Mesenteric fat pad (tissue), 1 donor: ENCODE measurements at regions not wholly inside any gene's neighbourhood (a gene's known extent, or its start where the extent isn't known, plus 50 kb on each side); places are given as distances from the start of the nearest gene placed in this dataset.

Experiments used
- DNase-seq: peaks from one replicate; pipeline ENCODE4 v3.0.0-alpha.2; 2020; ENCODE audit warnings: low spot score
- donor health status: DM: yes; HTN: yes; CAD: no.

- no peak for DNase-seq
Measured at GRCh38 chr3:117252208-117252607, 542.6 kb downstream of the TUSC7 start.

DNA sequence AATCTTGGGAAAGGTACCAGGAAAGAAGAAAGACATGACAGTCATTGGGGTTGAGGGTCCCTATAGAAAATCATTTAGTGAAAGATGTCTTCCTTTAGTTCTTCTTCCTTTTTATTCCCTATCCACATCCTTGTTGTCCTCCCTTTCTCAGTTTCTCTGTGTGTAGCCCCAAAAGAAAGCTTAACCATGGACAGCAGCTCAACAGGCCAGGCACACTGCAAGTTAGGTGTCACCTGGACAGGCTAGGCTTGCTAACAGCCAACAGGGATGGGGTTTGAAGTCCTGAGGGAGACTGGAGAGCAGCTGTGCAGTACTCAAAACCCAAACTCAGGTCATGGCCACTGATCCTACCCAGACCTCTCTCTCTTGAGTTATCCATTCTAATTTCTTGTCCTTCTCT is 543.1 kb downstream of the TUSC7 start:
- no peak for DNase-seq

DNA sequence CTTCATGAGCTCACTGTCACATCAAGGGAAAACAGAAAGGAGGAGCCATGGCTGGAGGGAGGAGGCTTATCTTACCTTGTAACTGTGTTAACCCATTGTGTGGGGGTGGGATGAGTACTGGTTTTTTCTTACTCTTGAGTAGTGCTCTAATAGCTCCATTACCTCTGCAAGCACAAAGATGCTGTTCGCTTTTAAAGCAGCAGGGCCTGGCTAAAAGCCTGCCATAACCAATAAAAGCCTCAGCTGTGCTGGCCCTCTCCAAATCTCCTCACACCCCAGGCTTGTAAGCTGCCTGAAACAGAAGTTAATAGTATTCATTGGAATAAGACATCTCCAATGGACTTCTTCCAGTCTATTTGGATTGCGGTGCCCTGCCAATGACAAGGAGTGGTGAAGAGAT is 544.1 kb downstream of the TUSC7 start:
- no peak for DNase-seq

DNA sequence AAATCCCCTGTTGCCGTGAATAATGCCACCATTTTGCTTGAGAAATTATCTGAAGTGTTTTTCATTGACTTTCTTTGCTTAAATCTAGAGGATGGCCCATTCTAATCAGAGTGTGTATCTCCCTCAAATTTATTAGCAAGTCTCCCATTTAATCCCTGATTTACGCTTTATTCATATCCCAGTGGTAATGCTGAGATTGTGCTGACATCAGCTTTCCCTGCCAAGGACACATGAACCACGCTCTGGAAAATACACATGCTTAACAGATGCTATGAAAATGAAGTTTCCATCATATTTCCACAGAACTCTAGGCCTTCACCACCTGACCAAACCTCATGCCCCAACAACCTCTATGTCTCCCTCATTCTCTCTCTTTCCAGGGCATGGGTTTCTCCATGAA is 545.4 kb downstream of the TUSC7 start:
- no peak for DNase-seq

DNA sequence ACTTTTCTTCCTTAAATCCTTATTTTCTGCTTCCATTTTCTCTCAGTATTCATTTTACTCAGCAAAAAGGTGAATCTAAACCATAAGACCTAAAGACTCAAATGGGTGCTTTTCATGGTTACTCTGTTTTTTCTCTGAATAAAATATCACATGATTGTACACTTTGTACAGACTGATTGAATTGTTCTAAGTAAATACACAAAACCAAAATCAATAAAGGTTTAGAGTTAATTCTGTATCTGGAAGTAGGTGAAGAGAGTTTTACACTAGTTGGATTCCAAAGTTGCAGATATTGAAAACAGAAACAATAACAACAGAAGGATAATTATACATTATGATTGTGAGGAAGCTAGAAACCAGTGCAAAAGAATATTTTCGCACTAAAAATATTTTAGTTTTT is 546.2 kb downstream of the TUSC7 start:
- no peak for DNase-seq

GRCh38 chr3:117261983-117262421 is 552.4 kb downstream of the TUSC7 start:
- no peak for DNase-seq

GRCh38 chr3:117263270-117263669 is 553.7 kb downstream of the TUSC7 start:
- no peak for DNase-seq

GRCh38 chr3:117263745-117264144 is 554.2 kb downstream of the TUSC7 start:
- no peak for DNase-seq

DNA sequence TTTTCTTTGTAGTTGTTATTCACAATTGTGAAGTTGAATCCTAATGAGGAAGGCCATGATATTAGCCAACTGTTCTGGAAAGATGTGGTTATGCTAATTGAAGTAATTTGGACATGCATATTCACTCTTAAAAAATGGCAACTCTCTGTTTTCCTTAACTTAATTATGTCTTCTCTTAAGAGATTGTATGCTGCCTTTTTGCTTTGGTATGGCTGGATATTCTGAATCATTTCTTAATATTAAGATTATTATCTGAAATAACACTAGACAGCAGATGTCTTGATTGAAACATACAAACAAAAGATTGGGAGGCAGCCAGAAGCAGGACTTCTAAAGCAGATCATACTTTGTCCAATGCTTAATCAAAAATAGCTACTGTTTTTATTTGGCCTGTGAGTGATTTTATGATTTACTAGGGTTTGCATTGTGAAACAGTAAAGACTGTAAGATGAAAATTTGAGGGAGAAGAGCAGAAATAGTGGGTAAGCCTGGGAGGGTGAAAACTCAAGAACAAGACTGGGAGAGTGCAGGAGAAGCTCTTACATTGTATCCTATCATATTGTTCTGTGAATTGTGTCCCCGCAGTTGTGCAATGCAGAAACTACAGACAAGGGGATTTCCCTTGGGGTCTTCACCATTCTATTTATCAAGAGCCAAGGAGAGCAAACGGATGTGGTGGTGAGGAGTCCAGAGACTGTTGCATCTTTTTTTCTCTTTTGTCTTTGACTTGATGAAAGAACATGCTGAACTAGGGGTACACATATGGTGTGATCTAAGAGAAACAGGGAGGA is 554.8 kb downstream of the TUSC7 start:
- no peak for DNase-seq

DNA sequence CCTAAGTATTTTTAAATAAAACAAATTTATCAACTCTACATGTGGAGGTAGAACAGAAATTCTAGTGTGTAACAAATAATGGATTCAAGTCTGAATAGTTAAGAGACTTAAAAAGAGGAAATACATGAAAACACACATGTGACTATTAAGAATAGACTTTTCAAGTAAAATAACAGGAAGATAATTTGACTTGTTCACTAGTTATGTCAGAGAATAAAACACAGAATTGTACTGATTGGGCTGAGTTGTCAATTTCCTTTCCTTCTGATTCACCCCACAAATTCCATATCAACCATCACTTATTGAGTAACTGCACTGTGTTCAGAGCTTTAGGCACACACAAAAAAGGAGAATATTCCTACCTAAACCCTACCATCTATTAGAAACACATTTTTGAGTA is 557.2 kb downstream of the TUSC7 start:
- DNase-seq: no peak

DNA sequence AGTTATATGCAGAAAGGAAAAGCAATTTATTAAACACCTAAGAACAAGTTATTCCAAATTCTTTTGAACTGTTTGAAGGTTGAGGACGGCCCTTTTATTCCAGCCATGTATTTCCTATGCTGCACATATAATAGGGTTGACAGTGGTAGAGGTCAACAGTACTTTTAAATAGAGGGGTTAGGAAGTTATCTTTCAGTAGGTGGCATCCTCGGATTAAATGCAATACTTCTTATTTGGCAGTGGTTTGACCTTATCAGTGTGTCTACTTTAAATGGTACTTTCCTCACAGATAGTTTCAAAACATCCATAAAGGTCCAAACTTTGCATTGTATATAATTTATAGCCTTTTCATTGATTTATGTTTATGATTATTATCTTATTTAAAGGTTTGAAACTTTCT is 558.7 kb downstream of the TUSC7 start:
- no peak for DNase-seq

- no peak for DNase-seq
Measured at GRCh38 chr3:117272274-117272673, 562.7 kb downstream of the TUSC7 start.

DNA sequence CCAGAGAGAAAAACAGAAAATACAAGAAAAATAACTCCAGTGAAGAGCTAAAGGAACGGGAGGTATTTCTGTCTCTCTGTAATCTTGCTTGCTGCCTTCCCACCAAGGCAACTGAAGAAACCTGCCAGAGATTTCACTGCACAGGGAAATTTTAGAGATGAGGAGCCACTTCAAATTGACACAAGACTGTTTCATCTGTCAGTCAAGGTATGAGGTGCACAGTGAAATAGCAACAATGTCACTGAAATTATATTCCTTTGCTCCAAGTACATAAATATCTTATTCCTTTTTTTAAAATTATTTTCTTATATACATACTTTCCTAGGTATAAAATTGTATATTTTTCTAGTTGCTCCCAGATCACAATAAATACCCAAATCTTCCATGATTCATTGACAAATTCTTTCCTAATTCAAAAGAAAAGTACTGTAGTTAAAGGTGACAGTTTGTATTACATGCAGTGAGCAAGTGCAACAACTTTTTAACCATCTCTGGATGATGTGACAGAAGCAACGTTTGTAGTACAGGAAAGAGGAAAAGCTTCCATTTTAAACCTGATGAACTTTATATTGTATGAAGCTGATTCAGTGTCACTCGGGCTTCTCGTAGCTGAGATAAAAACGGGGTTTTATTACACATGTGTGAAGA is 563.4 kb downstream of the TUSC7 start:
- DNase-seq: no peak

GRCh38 chr3:117277816-117278215 is 568.2 kb downstream of the TUSC7 start:
- no peak for DNase-seq

- no peak for DNase-seq
Measured at GRCh38 chr3:117278424-117279190, 569.0 kb downstream of the TUSC7 start.

DNA sequence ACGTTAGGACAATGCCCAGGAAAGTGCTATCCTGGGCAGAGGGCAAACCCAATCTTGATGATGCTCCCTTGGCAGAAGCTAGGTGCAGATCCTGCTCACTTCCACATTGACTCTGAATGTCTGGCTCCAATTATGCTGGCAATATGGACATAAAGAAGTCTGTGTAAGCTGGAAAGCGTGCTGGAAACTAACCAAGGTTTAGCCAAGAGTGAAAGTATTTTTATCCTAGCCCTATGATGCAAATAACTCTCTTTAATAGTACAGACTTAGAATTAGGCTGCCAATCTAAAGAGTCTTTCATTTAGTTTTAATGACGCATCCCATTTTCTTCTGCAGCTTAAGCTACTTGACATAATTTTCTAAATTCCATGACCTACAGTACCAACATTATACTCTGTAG is 571.8 kb downstream of the TUSC7 start:
- DNase-seq: no peak

GRCh38 chr3:117282566-117282965 is 573.0 kb downstream of the TUSC7 start:
- DNase-seq: no peak

GRCh38 chr3:117285737-117286136 is 576.2 kb downstream of the TUSC7 start:
- DNase-seq: no peak

DNA sequence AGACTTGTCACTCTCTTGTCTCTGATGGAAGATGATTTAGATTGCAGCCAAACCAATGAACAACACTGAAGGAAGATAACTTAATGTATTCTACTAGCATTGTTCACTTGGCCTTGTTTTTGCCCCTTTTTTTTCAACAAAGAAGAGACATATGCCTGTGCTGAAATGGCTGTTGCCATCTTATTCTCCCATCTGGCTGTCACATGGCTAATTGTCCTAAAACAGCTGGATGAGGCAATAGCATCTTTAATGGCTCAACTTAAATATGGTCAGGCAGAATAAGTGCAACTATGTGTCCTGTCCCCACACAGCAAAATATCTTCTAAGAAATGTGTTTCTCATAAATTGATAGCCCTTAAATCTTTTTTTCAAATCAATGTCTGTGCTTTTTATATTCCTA is 576.9 kb downstream of the TUSC7 start:
- DNase-seq: no peak

DNA sequence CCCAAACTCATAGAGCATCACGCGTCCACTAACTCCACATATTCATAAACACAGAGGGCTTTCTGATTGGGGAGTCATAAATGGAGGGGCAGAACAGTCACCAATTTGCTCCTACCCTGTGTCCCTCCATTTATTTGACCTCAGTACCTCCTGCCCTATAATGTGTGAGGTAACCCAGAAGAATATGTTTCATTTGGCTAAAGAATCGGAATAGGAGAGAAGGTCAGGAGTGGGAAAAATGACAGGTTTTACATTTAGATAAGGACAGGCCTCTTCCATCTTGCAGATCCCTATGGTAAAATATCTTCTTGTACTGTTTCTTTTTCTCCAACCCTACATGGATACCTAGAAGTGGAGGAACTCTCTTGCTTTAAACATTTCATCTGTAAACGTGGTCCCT is 578.0 kb downstream of the TUSC7 start:
- DNase-seq: no peak

- no peak for DNase-seq
Measured at GRCh38 chr3:117291476-117291875, 581.9 kb downstream of the TUSC7 start.

DNA sequence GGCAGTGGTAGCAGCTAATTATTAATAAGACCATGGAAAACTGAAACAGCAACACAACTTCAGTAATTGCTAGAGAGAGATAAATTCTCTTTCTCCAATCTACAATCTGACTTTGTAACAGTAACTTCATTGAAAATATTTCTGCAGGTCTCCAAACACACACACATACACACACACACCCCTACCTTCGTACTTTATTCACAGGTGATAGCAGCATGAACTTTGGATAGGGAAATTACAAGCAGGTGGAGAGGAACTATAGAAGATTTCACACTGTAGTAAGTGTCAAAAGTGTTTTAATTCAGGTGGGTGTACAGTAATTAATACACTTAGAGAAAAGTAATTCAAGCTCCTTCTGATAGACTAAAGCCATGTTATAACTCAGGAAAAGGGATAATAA is 587.5 kb downstream of the TUSC7 start:
- DNase-seq: no peak
